AG04449 (cell line): ENCODE measurements at regions not wholly inside any gene's neighbourhood (a gene's known extent, or its start where the extent isn't known, plus 50 kb on each side); places are given as distances from the start of the nearest gene placed in this dataset.

Source experiments
- CTCF ChIA-PET: fragments of 350-600 bp; formaldehyde crosslinking; extraction: SDS; loops from one replicate; lab custom pipeline; 2021; ENCODE audit warnings: antibody characterized with exemption; lab: Yijun Ruan, JAX
- POLR2A ChIA-PET: fragments of 400-600, 350-600 bp; formaldehyde crosslinking; extraction: SDS; loops from one replicate; lab custom pipeline; 2020; ENCODE audit warnings: antibody characterized with exemption, inconsistent platforms; lab: Yijun Ruan, JAX
- DNase-seq: peaks from one replicate; pipeline ENCODE4 v3.0.0-alpha.2; 2010; ENCODE audit warnings: low read depth, low spot score
- H3K4me3 ChIP-seq: 2 replicates; pipeline ENCODE4 v1.5.1; 2011; ENCODE audit warnings: low read depth, mild to moderate bottlenecking, control low read depth, low read length
- CTCF ChIP-seq: IDR thresholded peaks from one replicate; pipeline ENCODE4 v1.5.1; 2011; ENCODE audit warnings: mild to moderate bottlenecking, moderate library complexity, low read length, control low read depth, inconsistent platforms; ENCODE audit not compliant: insufficient read depth; ENCODE audit errors: missing control alignments

GRCh38 chrX:111013778-111014455, 82.1 kb upstream of the PAK3 start:
- DNase-seq = no peak
- CTCF ChIA-PET = no interaction called here
- no peak for TF ChIP-seq CTCF
- POLR2A ChIA-PET = no interaction called here
- no peak overlapping the region for H3K4me3 ChIP-seq

DNA sequence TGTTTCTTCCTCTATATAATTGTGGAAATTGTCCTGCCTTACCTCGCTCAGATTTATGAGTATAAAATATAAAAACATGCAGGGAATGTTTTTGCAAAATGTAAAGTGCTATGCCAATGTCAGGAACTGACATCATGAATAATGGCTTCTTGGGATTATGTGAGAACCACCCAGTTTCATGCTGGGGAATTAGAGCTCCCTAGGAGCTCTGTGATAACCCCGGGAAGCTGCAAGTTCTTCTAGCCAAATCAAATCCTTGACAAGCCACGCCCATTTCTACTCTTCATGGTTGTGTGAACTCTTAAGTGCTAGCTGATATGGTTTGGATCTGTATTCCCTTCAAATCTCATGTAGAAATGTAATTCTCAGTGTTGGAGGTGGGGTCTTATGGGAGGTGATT, 85.9 kb upstream of the PAK3 start:
- ChIA-PET POLR2A (no interaction called here), CTCF (no interaction called here)
- no peak for TF ChIP-seq CTCF
- no peak overlapping the region for H3K4me3 ChIP-seq
- DNase-seq = no peak

DNA sequence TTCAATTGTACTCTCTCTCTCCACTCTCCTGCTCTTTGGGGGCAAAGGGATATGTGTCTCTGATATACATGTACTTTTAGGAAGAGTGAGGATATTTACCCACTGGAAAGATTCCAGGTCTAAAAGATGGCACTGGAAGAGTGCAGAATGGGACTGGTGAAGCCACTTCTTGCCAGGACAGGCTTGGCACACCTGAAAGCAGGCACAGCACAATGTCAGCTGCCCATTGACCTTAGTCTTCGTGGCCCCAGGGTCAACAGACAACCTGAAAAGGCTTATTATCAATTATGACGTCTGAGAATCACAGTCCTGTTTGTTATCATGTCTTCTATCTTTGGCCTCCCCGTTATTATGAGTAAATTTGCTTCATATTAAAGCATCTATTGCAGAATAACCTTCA, 86.7 kb upstream of the PAK3 start:
- CTCF ChIA-PET = no interaction called here
- TF ChIP-seq CTCF = no peak
- POLR2A ChIA-PET = no interaction called here
- H3K4me3 ChIP-seq = no peak overlapping the region
- DNase-seq = no peak

- CTCF ChIA-PET = no interaction called here
- DNase-seq = no peak
- no peak for TF ChIP-seq CTCF
- no peak overlapping the region for H3K4me3 ChIP-seq
- POLR2A ChIA-PET = no interaction called here
Observed at GRCh38 chrX:111008126-111008525, 87.9 kb upstream of the PAK3 start.

DNA sequence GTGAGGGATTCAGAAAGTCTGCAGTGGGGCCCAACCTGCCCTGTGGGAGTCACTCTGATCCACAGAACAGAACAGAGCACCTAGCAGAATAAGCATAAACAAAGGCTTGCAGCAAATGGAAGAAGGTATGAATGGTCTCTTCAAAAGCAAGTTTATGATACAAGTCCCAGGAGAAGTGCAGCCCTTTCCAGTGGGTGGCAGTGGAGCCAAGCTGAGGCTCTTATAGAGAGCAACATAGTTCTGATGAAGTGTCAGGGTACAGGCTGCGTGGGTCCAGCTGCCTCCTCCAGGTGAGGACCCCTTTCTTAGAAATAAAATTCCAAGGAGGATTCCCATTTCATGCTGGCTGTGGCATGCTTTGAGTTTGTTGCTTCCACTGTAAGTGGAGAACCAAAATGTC, 88.8 kb upstream of the PAK3 start:
- no peak for TF ChIP-seq CTCF
- CTCF ChIA-PET = no interaction called here
- POLR2A ChIA-PET = no interaction called here
- H3K4me3 ChIP-seq = no peak overlapping the region
- DNase-seq = no peak

DNA sequence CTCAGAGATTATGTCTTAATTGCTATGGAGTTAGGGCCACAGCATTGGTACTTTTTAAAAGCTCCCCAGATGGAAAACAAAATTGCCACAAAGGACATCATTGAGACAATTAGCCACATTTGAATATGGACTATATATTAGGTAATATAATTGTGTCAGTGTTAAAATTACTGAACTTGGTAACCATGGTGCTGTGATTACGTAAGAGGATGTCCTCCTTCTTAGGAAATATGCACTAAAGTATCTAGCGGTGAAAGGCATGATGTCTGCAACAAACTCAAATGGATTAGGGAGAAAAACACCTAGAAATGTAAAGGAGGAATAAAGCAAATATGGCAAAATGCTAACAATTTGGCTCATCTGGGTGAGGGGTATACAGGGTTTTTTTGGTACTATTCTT, 89.9 kb upstream of the PAK3 start:
- no peak overlapping the region for H3K4me3 ChIP-seq
- ChIA-PET CTCF (no interaction called here), POLR2A (no interaction called here)
- no peak for DNase-seq
- TF ChIP-seq CTCF = no peak
